GF-D8 (cell line): ENCODE measurements at regions not wholly inside any gene's neighbourhood (a gene's known extent, or its start where the extent isn't known, plus 50 kb on each side); places are given as distances from the start of the nearest gene placed in this dataset.
"Not testable (repeated sequence)": the region's sequence is repeated elsewhere in the genome, so short reads cannot be mapped to it uniquely, and the experiment has no call there.

Experiments
- DNase-seq: peaks from one replicate; lab custom pipeline; 2025; lab: John Stamatoyannopoulos, UW

DNA sequence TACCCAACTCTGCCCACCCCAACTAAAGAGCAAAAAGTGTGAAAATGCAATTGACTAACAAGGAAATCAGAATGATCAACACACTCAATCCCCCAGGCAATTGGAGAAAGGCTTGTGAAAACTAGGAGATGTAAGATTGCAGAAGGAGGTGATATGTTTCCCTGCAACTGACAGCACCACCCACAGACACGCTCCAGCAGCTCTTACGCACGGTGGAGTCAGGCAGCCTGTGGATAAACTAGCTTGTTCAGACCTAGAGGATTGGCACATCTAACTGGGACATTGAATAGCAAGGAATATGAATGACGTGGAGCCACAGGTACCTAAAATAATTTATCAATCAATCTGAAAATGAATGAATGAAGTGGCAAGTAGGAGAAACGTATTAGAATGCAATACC lies 125.7 kb upstream of the MYO3A start:
- no peak for DNase-seq

DNA sequence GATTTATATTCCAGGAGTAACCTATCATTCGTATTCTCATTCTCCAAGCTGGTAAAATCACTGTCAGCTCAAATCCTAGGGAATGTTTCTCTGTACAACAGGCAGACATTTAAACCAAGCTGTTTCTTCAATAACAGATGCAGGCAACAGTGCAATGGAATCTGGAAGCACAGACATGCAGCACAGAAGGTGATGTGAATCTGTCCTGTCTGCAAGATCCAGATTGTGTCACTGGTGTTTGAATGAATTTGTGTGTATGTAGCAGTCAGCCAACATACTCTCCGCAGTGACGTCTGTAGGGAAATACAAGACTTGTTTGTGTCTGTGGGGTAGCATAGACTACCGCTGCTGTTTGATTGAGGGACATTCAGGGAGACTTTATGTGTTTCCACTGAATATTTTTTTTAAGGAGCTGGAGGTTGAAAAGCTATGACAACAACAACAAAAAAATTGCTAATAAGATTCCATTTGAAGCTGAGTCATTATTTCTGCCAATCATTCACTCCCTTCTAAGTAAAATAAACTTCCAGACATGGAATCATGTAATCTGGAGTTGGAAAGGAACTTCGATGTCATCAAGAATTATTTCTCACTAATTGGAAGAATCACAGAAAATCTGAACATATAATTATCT lies 122.9 kb upstream of the MYO3A start:
- no peak for DNase-seq

DNA sequence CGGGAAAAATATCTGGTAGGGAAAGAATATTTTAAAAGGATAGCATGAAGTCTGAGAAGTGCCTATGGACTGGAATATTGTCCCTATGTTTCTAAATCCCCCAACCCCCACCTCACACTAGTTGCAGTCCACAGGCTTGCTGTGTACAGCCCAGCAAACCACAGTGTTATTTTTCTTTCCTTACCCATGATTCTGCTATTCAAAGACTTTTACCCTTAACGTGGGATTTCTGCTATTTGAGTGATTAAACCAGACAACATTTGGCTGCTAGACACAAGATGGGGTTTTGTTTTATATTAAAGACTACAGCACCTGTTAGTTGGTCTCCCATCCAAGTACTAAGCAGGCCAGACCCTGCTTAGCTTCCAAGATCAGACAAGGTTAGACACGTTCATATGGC lies 120.5 kb upstream of the MYO3A start:
- no peak for DNase-seq

DNA sequence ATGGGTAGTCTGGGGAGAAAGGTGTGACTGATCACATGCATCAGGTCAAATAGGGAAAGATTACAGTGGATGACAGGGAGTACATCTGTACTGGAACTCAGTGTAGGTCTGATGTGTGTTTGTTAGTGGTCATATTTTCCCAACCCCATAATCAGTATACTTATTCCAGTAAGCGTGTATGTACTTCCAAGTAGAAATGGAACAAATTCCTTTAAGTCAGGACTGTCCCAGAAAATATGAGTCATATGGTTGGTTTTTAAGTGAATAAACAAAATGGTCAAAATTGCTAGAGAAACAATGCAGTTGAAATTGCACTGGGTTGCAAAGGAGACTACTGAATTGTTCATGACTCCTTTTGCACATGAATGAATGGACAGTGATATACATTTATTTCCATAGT lies 118.8 kb upstream of the MYO3A start:
- DNase-seq = no peak

DNA sequence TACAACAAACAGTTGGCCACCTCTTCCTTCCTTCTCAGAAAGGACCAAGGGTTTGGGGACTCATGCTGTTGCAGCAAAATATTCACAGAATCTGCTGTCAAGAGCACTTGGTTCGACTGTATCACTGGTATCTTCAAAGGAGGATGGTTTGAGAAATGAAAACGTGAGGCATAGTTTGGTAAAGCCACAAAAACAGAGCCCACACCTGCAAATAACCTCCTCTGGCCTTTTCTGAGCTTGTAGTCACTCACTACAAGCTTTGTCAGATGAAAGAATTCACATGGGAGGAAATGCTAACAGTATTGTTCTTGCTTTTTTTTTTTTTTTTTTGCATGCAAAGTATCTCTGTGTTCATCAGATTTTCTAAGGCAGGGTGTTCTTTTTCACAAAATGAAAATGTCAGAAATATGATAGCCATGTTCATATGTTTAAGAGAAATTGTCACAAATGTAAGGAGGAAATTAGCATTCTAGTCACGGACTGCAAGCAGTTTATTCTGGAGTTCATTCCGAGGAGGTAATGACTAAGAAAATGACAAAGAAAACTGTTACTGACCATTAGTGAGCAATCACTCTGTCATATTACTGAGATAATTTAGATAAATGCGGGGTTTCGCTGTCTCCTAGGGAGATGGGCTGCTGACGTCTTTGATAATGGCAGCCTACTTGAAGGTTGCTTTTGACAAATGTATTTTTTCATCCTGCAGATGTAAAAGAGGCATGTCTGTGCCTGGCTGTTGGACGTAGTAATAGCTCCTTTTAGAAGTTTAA lies 117.8 kb upstream of the MYO3A start:
- no peak for DNase-seq

DNA sequence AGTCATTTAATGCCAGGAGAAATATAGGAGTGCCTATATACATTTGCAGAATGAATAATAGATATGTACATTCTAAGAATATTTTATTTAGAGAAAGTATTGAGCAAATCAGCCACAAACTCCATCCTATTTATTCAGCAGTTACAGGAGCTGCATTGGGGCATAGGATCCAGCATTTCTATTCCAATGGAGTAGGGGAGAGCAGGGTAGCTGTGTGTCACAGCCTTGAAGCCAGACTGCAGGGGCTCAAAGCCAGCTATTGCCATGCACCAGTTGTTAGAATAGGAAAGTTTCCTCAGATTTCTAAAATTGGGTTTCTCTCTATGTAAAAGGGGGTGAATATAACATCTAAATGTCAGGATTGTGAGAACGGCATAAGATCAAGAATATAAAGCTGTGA lies 116.8 kb upstream of the MYO3A start:
- DNase-seq = no peak

DNA sequence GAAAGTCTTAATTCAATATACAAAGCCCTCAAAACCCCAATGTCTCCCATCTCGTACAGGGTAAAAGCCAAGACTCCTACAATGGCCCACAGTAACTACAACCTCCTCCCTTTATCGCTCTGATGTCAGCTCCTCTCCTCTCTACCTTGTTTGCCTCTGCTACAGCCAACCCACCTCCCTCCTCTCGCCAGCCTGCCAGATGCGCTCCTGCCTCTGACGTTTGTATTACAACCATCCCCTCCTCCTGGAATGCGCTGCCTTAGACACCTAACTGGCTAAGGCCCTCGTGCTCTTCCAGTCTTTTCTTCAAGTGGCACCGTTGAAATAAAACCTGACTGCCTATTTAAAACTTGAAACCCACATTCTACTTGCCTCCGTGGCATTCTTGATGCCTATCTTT lies 115.3 kb upstream of the MYO3A start:
- DNase-seq = no peak

DNA sequence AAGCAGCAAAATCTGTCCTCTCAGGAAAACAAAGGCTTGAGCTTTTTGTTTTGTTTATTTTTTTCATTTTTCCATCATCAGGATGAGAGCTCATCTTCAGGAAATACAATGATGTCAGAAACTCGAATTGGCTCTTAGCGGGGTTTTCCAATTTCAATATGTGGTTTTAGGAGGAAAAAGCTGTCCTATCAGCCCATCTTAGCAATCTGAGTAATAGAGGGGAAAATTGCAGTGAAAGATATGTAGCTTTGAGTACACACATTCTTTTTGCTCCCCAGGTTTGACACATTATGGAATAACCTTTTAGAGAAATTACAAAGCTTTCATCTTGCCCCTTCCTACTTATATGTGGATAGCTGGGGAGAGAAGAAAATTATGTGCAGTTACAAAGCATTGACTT lies 113.6 kb upstream of the MYO3A start:
- DNase-seq = no peak

DNA sequence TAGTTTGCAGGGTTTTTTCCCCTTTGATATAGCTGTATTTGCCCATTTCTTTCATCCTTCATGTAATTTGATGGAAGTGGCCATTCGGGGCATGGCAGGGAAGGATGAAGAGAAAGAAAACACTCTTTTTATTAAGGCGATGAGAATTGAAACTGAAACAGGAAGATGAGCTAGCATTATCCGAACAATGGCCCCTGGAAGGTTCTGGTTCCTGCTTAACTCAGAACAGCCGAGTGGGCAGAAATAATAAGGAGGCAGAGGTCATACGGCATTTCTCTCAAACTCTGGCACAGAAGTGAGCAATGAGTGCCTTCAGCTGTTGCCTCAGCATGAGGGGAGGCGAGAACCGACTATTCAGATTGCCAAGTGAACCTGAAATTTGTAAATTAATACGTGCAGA lies 113.2 kb upstream of the MYO3A start:
- DNase-seq = no peak

DNA sequence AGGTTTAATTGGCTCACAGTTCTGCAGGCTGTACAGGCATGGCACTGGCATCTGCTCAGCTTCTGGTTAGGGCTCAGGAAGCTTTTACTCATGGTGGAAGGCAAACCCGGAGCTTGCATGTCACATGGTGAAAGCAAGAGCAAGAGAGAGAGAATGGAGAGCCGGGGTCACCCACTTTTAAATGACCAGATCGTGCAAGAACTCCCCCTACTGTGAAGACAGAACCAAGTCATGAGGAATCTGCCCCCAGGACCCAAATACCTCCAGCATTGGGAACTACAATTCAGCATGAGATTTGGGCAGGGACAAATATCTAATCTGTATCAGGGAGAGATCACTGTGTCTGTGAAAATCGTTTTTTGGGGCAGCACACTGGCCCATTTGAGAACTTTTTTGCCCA lies 110.0 kb upstream of the MYO3A start:
- DNase-seq = no peak

DNA sequence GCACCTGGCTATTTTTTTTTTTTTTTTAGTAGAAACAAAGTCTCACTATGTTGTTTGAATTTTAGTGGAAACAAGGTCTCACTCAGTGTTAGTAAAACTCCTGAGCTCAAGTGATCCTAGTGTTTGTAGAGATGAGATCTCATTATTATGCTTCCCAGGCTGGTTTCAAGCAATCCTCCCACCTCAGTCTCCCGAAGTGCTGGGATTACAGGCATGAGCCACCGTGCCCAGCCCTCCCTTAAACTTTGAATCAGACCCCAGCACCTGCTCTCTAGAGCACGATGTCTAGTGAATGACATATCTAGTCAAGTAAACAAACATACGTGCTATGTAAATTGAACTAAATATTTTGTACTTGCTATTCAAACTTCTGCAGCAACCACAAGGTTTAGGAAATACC lies 105.6 kb upstream of the MYO3A start:
- DNase-seq = no peak

DNA sequence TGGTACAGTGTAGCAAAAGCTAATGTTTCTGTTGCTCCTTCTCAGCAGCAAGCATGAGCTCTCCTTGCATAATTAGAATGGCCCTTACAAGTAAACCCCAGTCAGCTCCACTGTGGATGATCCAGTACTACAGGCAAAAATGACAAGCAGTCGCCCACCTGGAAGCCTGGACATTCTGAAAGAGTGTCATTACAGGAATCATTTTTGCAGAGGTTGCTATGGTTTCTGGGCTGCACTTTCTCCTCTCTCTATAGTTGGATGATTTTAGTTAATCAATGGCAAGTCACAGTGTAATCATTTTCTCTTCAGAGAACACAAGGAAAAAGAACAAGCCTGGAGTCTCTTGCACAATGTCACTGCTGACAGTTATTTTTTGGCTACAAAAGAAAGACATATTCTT lies 102.9 kb upstream of the MYO3A start:
- no peak for DNase-seq

DNA sequence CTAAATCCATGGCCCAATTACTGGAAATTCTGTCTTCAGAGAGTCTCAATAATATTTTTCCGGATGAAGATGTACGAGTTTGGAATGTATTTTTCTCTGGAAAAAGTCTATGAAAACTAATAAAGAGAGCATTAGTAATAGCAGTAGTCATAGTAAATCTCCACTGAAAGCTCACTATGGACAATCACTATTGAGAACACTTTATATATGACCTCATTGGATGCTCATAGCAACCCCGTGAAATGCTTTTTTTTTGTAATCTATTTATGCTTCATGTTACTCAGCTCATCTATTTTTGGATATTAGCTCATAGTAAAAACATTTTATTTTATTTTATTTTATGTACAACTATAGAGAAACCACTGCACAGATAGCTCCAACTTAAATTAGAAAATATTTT lies 94.3 kb upstream of the MYO3A start:
- DNase-seq = no peak

DNA sequence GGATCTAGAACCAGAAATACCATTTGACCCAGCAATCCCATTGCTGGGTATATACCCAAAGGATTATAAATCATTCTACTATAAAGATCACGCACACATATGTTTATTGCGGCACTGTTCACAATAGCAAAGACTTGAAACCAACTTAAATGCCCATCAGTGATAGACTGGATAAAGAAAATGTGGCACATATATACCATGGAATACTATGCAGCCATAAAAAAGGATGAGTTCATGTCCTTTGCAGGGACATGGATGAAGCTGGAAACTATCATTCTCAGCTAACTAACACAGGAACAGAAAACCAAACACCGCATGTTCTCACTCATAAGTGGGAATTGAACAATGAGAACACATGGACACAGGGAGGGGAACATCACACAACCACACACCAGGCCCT lies 93.2 kb upstream of the MYO3A start:
- DNase-seq = not testable (repeated sequence)

DNA sequence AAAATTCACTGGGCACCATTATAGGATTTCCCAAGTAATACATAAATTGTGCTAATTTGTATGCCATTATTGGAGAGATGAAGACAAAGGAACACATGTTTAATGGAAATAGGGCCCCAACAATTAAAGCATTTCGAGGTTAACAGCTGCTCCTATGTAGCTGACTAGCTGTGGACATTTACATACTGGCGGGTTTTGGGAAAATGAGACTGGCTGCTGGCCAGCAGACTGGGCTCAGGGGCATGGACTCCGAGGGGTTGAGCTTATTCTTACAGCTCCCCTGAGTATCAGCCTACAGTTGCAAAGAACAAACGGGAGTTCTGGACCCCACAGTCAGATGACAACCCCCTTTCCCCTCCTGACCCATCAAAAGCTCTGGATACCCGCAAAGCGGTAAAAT lies 91.9 kb upstream of the MYO3A start:
- no peak for DNase-seq

DNA sequence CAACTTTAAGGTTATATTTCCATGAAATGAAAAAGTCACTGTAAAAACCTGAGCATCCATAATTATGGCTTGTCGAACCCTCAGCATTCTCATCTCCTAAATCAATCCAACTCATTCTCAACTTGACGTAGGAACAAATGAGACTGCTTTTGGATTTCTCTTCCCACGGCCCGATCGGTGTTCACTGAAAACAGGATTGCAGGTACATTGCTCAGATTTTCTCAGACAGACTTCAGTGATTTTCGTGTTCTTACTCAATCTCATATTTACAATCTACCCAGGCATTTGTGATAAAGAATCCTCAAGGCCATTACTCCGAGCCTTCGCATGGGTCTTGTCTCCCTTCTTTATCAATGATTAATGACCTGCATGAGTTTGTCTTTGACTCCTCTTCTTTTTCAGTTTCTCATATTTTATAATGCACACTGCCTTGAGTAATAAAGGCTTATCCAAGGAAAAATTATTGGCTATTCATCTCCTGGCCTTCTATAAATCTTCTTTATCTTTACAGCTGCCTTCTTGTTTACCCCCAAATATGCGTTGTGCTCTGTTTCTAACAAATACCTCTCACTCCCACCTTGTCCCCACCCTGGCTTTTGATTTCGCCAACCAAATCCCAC lies 90.4 kb upstream of the MYO3A start:
- DNase-seq = no peak

DNA sequence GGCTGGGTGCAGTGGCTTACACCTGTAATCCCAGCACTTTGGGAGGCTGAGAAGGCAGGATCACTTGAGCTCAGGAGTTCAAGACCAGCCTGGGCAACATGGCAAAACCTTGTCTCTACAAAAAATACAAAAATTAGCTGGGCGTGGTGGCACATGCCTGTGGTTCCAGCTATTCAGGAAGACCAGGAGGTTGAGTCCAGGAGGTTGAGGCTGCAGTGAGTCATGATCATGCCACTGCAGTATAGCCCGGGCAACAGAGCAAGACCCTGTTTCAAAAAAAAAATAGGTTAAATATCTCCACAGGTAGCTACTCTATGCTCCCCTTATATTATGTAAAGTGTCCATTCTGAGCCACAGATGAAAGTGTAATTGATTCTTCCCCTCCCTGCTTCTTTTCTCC lies 89.3 kb upstream of the MYO3A start:
- not testable (repeated sequence) for DNase-seq

DNA sequence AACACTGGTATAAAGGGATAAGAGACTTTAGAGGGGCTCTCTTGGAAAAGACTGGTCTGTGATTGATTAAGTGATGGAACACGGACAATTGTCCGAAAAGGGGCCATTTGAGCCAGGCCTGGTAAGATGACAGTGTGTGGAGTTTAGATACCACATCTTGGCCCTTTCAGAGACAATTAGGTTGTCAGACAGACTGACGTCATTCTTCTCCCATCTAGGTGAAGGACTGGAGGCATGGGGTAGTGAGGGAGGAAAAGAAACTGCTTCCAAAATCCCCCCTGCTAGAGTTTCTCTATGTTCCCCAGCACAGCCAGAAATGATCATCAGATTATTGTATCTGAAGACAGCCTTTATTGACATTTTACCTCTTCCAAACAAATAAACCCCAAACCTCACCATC lies 84.8 kb upstream of the MYO3A start:
- no peak for DNase-seq

DNA sequence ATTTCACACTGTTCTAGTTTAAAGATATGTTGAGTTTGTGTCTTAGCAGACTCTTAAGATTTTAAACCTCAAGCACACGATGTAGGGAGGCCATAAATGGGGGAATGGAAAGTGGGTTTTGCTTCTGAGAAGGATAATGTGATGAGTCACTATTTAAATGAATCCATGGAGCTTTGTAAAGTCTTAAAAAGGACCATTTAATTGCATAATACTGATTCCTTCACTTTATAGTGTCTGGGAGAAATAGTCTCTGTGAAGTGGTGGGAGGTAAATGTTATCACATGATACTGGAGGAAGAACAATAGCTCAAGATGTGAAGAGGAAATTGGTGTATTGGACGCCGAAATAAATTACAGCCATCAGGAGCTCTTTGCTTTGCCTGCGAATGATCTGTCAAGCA lies 84.0 kb upstream of the MYO3A start:
- DNase-seq = no peak

DNA sequence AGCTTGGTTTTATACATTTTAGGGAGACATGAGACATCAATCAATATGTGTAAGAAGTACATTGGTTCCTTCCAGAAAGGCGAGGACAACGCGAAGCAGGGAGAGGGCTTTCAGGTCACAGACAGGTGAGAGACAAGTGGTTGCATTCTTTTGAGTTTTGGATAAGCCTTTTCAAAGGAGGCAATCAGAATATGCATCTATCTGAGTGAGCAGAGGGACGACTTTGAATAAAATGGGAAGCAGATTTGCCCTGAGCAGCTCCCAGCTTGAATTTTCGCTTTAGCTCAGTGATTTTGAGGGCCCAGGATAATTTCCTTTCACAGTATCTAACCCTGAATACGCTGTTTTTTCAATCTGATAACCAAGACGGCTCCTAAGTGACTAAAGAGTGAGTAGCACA lies 82.5 kb upstream of the MYO3A start:
- no peak for DNase-seq

DNA sequence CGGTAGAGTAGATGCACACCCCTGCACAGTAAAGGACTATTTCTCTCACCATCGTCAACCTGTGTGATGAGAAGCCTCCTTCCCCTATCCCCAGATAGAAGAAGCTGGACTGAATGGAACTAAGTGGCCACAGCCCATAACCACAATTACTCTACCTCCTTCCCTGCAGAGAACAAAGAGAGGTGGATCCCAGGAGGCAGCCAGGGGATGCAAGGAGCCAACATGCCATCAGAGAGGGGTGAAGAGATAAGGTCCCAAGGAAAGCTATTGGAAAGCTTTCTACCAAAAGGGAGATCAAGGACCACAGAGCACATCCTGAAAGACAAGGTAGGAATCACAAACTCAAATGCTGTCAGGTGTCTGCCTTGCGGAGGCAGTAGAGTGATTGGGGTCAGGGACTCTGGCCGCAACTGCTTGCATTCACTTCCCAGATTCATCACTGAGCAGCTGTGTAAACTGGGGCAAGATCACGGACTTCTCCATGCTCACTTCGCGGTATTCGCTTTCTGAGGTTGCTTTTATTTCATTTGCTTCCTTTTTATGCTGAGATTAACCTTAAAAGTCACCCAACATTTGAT lies 81.6 kb upstream of the MYO3A start:
- no peak for DNase-seq

DNA sequence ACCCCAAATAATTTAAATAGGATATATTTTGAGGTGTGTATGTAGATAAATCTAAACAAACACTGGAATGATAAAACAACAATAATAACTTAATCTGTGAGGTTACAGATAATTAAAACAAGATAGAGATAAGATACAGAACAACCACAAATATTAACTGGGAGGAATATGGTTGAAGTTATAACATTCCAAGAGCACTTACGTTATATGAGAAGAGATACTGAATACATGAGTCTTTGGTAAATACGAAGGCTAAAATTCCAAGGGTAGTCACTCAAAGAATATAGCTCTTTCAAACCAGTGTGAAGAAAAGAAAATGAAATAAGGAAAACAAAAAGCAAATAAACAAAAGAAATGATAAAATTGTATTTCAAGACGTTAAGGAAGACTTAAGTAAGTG lies 76.0 kb upstream of the MYO3A start:
- DNase-seq = no peak

DNA sequence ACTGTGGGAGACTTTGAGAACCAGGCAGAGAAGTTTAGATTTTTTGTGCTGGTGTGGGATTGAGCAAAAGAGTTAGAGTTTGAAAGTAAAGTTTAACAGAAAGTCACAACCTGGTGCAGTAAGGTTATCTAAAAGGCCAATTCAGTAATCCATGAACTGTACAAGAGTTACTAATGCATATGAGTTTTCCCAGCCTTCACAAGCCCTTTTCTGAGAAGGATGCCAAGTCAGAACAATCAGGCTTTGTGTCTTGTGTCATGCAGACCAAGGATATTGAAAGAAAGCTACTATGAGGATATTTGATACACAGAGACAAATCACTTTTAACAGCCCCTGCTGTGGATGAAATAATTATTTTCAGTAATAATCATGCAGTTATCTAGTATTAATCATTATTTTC lies 68.8 kb upstream of the MYO3A start:
- no peak for DNase-seq
